ENCODE measurements at regions not wholly inside any gene's neighbourhood (a gene's known extent, or its start where the extent isn't known, plus 50 kb on each side); places are given as distances from the start of the nearest gene placed in this dataset.

DNA sequence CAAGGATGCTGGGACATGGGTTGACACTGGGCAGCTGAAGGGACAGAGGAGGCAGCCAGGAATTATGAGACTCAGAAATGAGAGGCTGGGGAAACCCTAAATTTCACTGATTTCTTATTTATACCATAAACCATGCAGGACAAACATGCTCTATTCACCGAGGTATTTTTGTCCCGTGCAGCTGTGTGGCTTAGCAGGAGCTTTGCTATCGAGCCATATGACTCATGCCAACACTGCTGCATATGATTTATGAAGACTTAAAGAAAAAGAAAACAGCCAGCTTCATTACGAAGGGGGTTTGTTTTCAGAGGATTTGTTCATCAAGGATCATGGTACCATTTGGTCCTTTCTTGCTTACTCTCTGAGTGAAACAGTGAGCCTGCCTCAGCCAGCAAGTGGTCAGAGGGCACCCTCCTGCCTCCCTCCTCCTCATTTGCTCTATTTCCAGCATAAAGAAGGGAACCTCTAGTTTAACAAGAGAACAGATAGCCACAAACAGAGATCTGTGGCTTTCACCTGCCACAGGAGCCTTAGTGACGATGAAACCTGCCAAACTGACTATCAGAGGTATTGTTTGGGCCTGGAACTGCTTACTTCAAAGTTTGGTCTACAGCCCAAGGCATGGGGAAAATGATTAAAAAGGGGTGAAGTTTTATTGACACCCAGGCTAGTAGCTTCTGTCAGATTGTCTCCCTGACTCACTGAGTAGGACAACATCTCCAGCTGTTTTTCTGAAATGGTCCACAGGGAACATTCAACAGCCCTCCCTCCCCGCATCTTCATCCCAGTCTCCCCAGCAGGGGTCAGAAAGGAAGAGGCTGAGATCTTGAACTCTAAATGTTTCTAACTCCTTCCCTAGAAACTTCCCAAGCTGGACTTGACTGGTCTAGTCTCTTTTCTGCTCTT, 80.1 kb upstream of the MAML3 start:
- TF ChIP-seq, protein P1, sequence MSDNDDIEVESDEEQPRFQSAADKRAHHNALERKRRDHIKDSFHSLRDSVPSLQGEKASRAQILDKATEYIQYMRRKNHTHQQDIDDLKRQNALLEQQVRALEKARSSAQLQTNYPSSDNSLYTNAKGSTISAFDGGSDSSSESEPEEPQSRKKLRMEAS (IDR thresholded peaks at IDR 0.05) = no peak
- TF ChIP-seq CEBPB (IDR thresholded peaks at IDR 0.05; ENCODE audit: low read depth) (no peak), EZH2 (IDR thresholded peaks at IDR 0.05) (no peak), POLR2A (IDR thresholded peaks at IDR 0.05; ENCODE audit: borderline replicate concordance, extremely low read depth, insufficient read depth, insufficient read length) (no peak), ZNF274 (IDR thresholded peaks at IDR 0.05; ENCODE audit: low read depth, low read length) (no peak), RAD21 (IDR thresholded peaks at IDR 0.05; ENCODE audit: low read depth) (no peak), SRF (IDR thresholded peaks at IDR 0.05; ENCODE audit: low read depth) (no peak), EZH2phosphoT487 (IDR thresholded peaks at IDR 0.05; ENCODE audit: borderline replicate concordance) (no peak)
- TF ChIP-seq, protein P2, sequence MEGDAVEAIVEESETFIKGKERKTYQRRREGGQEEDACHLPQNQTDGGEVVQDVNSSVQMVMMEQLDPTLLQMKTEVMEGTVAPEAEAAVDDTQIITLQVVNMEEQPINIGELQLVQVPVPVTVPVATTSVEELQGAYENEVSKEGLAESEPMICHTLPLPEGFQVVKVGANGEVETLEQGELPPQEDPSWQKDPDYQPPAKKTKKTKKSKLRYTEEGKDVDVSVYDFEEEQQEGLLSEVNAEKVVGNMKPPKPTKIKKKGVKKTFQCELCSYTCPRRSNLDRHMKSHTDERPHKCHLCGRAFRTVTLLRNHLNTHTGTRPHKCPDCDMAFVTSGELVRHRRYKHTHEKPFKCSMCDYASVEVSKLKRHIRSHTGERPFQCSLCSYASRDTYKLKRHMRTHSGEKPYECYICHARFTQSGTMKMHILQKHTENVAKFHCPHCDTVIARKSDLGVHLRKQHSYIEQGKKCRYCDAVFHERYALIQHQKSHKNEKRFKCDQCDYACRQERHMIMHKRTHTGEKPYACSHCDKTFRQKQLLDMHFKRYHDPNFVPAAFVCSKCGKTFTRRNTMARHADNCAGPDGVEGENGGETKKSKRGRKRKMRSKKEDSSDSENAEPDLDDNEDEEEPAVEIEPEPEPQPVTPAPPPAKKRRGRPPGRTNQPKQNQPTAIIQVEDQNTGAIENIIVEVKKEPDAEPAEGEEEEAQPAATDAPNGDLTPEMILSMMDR (IDR thresholded peaks at IDR 0.05 in 2 of 3, conservative IDR thresholded peaks at IDR 0.05 in 1 of 3; ENCODE audit: borderline replicate concordance in 1 of 3, insufficient read depth in 1 of 3, low read depth in 2 of 3, low read length in 2 of 3) = peak in 1 of 3 experiments; percentile 7; a peak in 1 of 6 replicates
- TF ChIP-seq, protein P3, sequence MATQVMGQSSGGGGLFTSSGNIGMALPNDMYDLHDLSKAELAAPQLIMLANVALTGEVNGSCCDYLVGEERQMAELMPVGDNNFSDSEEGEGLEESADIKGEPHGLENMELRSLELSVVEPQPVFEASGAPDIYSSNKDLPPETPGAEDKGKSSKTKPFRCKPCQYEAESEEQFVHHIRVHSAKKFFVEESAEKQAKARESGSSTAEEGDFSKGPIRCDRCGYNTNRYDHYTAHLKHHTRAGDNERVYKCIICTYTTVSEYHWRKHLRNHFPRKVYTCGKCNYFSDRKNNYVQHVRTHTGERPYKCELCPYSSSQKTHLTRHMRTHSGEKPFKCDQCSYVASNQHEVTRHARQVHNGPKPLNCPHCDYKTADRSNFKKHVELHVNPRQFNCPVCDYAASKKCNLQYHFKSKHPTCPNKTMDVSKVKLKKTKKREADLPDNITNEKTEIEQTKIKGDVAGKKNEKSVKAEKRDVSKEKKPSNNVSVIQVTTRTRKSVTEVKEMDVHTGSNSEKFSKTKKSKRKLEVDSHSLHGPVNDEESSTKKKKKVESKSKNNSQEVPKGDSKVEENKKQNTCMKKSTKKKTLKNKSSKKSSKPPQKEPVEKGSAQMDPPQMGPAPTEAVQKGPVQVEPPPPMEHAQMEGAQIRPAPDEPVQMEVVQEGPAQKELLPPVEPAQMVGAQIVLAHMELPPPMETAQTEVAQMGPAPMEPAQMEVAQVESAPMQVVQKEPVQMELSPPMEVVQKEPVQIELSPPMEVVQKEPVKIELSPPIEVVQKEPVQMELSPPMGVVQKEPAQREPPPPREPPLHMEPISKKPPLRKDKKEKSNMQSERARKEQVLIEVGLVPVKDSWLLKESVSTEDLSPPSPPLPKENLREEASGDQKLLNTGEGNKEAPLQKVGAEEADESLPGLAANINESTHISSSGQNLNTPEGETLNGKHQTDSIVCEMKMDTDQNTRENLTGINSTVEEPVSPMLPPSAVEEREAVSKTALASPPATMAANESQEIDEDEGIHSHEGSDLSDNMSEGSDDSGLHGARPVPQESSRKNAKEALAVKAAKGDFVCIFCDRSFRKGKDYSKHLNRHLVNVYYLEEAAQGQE (IDR thresholded peaks at IDR 0.05; ENCODE audit: low read depth) = no peak

Measured in HCT116 (cell line).